Mucosa of descending colon (tissue), 3 donors: ENCODE measurements at regions not wholly inside any gene's neighbourhood (a gene's known extent, or its start where the extent isn't known, plus 50 kb on each side); places are given as distances from the start of the nearest gene placed in this dataset.
"Not testable (repeated sequence)": the region's sequence is repeated elsewhere in the genome, so short reads cannot be mapped to it uniquely, and the experiment has no call there.

ENCODE experiments used
- ATAC-seq: fragments of 200-7000 bp; cut with Tn5 transposase; one replicate; pipeline ENCODE4 v1.9.1; 2020; ENCODE audit warnings: mild to moderate bottlenecking, moderate library complexity
- DNase-seq, 3 donors: peaks; one replicate each; pipeline ENCODE4 v3.0.0-alpha.2; 2020
- H3K36me3 ChIP-seq: fragments of 200-600 bp; one replicate; pipeline ENCODE4 v1.8.0; 2021; ENCODE audit warnings: low read depth, mild to moderate bottlenecking
- H3K4me1 ChIP-seq: fragments of 200-600 bp; one replicate; pipeline ENCODE4 v1.8.0; 2021; ENCODE audit warnings: low read depth, mild to moderate bottlenecking
- H3K4me3 ChIP-seq: fragments of 200-600 bp; one replicate; pipeline ENCODE4 v1.8.0; 2021; ENCODE audit warnings: mild to moderate bottlenecking
- H3K9me3 ChIP-seq: fragments of 200-600 bp; one replicate; pipeline ENCODE4 v1.8.0; 2021; ENCODE audit warnings: mild to moderate bottlenecking
- intact Hi-C, 2 donors: fragments of 100-400 bp; cut with DNase I in 1 of 2; cut with micrococcal nuclease in 1 of 2; formaldehyde crosslinking; loops; one replicate each; pipeline versions ENCODE4 v1.11.0 to v1.11.1; 2022; cut with DNase I, micrococcal nuclease
- TF ChIP-seq, protein P1 (sequence below): fragments of 200-600 bp; IDR thresholded peaks from one replicate; pipeline ENCODE4 v1.8.0; 2022; ENCODE audit warnings: antibody characterized with exemption, mild to moderate bottlenecking
- donor health status: DM: no; HTN: no; CAD: no; lungs with moderate emphysema.
- donor health status: DM: no; HTN: no; CAD: no.
- donor health status: DM: no; HTN: yes; CAD: no.

- TF ChIP-seq, protein P1, sequence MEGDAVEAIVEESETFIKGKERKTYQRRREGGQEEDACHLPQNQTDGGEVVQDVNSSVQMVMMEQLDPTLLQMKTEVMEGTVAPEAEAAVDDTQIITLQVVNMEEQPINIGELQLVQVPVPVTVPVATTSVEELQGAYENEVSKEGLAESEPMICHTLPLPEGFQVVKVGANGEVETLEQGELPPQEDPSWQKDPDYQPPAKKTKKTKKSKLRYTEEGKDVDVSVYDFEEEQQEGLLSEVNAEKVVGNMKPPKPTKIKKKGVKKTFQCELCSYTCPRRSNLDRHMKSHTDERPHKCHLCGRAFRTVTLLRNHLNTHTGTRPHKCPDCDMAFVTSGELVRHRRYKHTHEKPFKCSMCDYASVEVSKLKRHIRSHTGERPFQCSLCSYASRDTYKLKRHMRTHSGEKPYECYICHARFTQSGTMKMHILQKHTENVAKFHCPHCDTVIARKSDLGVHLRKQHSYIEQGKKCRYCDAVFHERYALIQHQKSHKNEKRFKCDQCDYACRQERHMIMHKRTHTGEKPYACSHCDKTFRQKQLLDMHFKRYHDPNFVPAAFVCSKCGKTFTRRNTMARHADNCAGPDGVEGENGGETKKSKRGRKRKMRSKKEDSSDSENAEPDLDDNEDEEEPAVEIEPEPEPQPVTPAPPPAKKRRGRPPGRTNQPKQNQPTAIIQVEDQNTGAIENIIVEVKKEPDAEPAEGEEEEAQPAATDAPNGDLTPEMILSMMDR, result no peak
- intact Hi-C loops, result no loop called here
- ATAC-seq, result no peak
- Histone ChIP-seq H3K4me3 (no peak overlapping the region), H3K4me1 (no peaks in the 10 kb centered on the region), H3K9me3 (no peaks in the 10 kb centered on the region), H3K36me3 (no peaks in the 10 kb centered on the region)
- DNase-seq, result no peak
Observed at GRCh38 chr5:101346906-101347305, 443.8 kb upstream of the ST8SIA4 start.

DNA sequence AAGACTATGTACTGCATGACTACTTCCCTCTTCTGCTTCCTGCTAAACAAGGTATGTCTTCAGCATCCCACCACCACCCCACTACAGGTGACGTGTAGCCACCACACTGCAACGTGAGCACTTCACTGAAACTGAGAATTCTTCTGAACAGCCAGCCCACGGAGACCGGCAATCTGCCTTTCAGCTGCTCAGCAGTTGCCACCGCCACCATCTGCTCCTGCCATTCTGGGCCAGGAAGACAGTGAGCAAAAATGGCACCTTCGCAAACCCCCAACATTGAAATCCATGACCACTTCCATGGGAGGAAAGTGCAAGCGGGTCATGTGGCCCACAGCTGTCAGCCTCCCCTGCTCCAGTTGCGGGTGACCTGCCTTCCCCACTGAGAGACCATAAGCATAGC is 443.4 kb upstream of the ST8SIA4 start:
- Histone ChIP-seq H3K4me1 (no peaks in the 10 kb centered on the region), H3K36me3 (no peaks in the 10 kb centered on the region), H3K9me3 (no peaks in the 10 kb centered on the region), H3K4me3 (no peak overlapping the region)
- intact Hi-C loops, result no loop called here
- DNase-seq, result no peak
- TF ChIP-seq, protein P1, result no peak
- no peak for ATAC-seq

DNA sequence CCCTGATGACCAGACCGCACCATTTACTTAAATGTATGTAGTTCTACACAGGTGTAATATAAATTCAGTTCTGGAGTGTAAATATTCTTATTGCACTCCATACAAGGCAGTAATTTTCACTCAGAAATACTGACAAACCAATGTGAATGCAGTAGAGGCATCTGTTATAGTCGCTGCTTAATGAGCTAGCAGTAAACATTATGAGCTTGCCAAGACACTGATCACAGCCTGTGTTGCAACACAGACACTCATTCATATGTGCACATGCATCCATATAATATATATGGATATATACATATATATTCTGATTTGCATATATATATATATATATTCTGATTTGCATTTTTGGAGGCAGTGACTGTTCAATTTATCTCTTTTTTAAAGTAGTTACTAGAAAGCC is 435.1 kb upstream of the ST8SIA4 start:
- ATAC-seq, result no peak
- no peaks in the 10 kb centered on the region for H3K36me3 ChIP-seq
- H3K4me3 ChIP-seq, result no peak overlapping the region
- H3K4me1 ChIP-seq, result no peaks in the 10 kb centered on the region
- TF ChIP-seq, protein P1, result no peak
- DNase-seq, result no peak
- no peaks in the 10 kb centered on the region for H3K9me3 ChIP-seq
- intact Hi-C loops, result no loop called here

DNA sequence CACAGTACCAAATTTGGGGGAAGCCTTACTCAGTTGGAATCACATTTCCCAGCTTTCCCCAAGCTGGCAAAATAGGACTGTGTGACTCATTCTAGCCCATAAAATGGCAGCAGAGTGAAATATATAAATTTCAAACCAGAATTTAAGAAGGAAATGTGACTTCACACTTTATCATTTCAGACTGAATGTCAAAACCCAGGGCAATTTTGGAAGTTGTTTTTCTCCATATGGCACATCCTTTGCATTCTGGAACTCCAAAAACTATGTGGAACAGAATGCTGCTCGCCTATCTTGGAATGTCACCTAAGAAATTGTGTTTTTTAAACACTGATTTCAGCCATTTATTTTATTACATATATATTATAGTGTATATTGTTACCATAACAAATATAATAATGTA is 424.7 kb upstream of the ST8SIA4 start:
- H3K4me1 ChIP-seq, result no peaks in the 10 kb centered on the region
- H3K36me3 ChIP-seq, result no peaks in the 10 kb centered on the region
- ATAC-seq, result no peak
- no peaks in the 10 kb centered on the region for H3K9me3 ChIP-seq
- intact Hi-C loops, result no loop called here
- TF ChIP-seq, protein P1, result no peak
- DNase-seq, result no peak
- H3K4me3 ChIP-seq, result no peak overlapping the region

GRCh38 chr5:101326766-101327165 is 423.7 kb upstream of the ST8SIA4 start:
- ATAC-seq, result no peak
- Histone ChIP-seq H3K4me1 (no peaks in the 10 kb centered on the region), H3K36me3 (no peaks in the 10 kb centered on the region), H3K9me3 (no peaks in the 10 kb centered on the region), H3K4me3 (no peak overlapping the region)
- no peak for DNase-seq
- intact Hi-C loops, result no loop called here
- TF ChIP-seq, protein P1, result no peak

DNA sequence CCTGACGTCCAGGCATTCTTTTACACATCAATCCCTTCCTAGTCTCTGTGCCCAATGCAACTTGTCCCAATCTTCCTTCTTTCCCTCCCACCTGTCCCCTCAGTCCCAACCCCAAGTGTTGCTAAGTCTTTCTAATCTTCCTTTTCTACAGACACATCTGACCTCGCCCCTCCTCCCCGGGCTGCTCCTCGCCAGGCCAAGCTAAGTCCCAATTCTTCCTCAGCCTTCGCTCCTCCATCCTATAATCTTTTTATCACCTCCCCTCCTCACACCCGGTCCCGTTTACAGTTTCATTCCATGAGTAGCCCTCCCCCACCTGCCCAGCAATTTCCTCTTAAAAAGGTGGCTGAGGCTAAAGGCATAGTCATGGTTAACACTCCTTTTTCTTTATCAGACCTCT is 413.3 kb upstream of the ST8SIA4 start:
- H3K36me3 ChIP-seq, intact Hi-C loops, H3K4me3 ChIP-seq, H3K4me1 ChIP-seq, H3K9me3 ChIP-seq, ATAC-seq, DNase-seq: not testable (repeated sequence)
